HCT116 (cell line): ENCODE measurements at regions not wholly inside any gene's neighbourhood (a gene's known extent, or its start where the extent isn't known, plus 50 kb on each side); places are given as distances from the start of the nearest gene placed in this dataset.

Experiments used
- ATAC-seq: fragments of 200-7000 bp; cut with Tn5 transposase; 2 replicates; pipeline ENCODE4 v1.9.1; 2020; ENCODE audit warnings: mild to moderate bottlenecking, moderate library complexity
- BruUV-seq: library from RNA; stranded (reverse); fragments of 400-500 nt; replicated peaks from 2 replicates; lab custom pipeline; 2021; lab: Mats Ljungman, UMichigan
- CTCF ChIA-PET: fragments of 300-600 bp; sonication (Branson Sonifier 250); formaldehyde crosslinking; loops from one replicate; lab custom pipeline; 2021; ENCODE audit warnings: antibody characterized with exemption; lab: Charles Lee
- POLR2A ChIA-PET: fragments of 300-600, 350-600 bp; sonication (Branson Sonifier 250); formaldehyde crosslinking; loops from one replicate; lab custom pipeline; 2021; ENCODE audit warnings: antibody characterized with exemption; lab: Charles Lee
- RAD21 ChIA-PET, 2 experiments: fragments of 300-600 bp; sonication (Branson Sonifier 250); formaldehyde crosslinking; loops; one replicate each; lab custom pipeline; 2023; ENCODE audit warnings: low total read pairs in 2 of 2; ENCODE audit not compliant: uncharacterized antibody in 2 of 2, unreplicated experiment in 2 of 2, low non-redundant PET in 1 of 2; lab: Charles Lee
- DNase-seq: peaks from one replicate; pipeline ENCODE4 v3.0.0-alpha.2; 2010; ENCODE audit warnings: low read depth, low spot score
- H2AFZ ChIP-seq: fragments of 200-600 bp; shearing (Covaris generic), sonication (generic); 2 replicates; pipeline ENCODE4 v1.6.1; 2017; ENCODE audit warnings: low read depth, mixed run types, mixed read lengths, antibody characterized with exemption, low read length; ENCODE audit not compliant: poor library complexity, severe bottlenecking
- H3K27ac ChIP-seq: 2 replicates; pipeline ENCODE4 v1.5.1; 2012; ENCODE audit warnings: low read depth, low read length
- H3K27me3 ChIP-seq: fragments of 200-600 bp; sonication (generic); 2 replicates; pipeline ENCODE4 v1.6.1; 2016; ENCODE audit warnings: mixed run types, low read length, mixed read lengths; ENCODE audit not compliant: insufficient read depth
- H3K36me3 ChIP-seq, 2 experiments: fragments of 200-500 bp in 1 of 2; fragments of 200-600 bp in 1 of 2; sonication (Bioruptor generic) in 1 of 2; sonication (generic) in 1 of 2; 2 replicates each; pipeline versions ENCODE4 v1.5.1 to v1.6.1; 2014 to 2016; ENCODE audit warnings: low read length in 2 of 2, inconsistent platforms in 1 of 2, mixed read lengths in 1 of 2, mixed run types in 1 of 2; ENCODE audit not compliant: insufficient read depth in 2 of 2, control insufficient read depth in 1 of 2
- H3K4me1 ChIP-seq, 2 experiments: fragments of 200-600 bp in 1 of 2; sonication (generic) in 1 of 2; 2 replicates each; pipeline versions ENCODE4 v1.5.1 to v1.6.1; 2012 to 2017; ENCODE audit warnings: low read length in 2 of 2, inconsistent platforms in 1 of 2, mild to moderate bottlenecking in 1 of 2, mixed read lengths in 1 of 2, mixed run types in 1 of 2, moderate library complexity in 1 of 2; ENCODE audit not compliant: insufficient read depth in 2 of 2, control insufficient read depth in 1 of 2
- H3K4me2 ChIP-seq: fragments of 200-600 bp; sonication (generic); 2 replicates; pipeline ENCODE4 v1.6.1; 2017; ENCODE audit warnings: mixed run types, low read length, mixed read lengths
- H3K4me3 ChIP-seq, 2 experiments: fragments of 200-600 bp in 1 of 2; sonication (generic) in 1 of 2; replicated peaks in 1 of 2; 2 replicates each; pipeline ENCODE4 v1.5.1; 2011 to 2016; ENCODE audit warnings: low read length in 2 of 2, control low read depth in 1 of 2, low read depth in 1 of 2, mild to moderate bottlenecking in 1 of 2, mixed read lengths in 1 of 2, mixed run types in 1 of 2
- H3K79me2 ChIP-seq: fragments of 200-600 bp; sonication (generic); 2 replicates; pipeline ENCODE4 v1.6.1; 2017; ENCODE audit warnings: mild to moderate bottlenecking, mixed run types, low read length, moderate library complexity, mixed read lengths; ENCODE audit not compliant: insufficient read depth
- H3K9ac ChIP-seq: fragments of 200-600 bp; sonication (generic); 2 replicates; pipeline ENCODE4 v1.6.1; 2016; ENCODE audit warnings: low read length, mixed read lengths
- H3K9me2 ChIP-seq: fragments of 200-600 bp; sonication (generic), shearing (Covaris generic); 2 replicates; pipeline ENCODE4 v1.6.1; 2017; ENCODE audit warnings: mixed run types, mild to moderate bottlenecking, moderate library complexity; ENCODE audit not compliant: insufficient read depth
- H3K9me3 ChIP-seq, 2 experiments: fragments of 200-500 bp in 1 of 2; fragments of 200-600 bp in 1 of 2; sonication (Bioruptor generic) in 1 of 2; sonication (generic) in 1 of 2; 2 replicates each; pipeline ENCODE4 v1.6.1; 2014 to 2017; ENCODE audit warnings: low read length in 2 of 2, mixed read lengths in 2 of 2, inconsistent platforms in 1 of 2, low read depth in 1 of 2, mild to moderate bottlenecking in 1 of 2, mixed run types in 1 of 2, moderate library complexity in 1 of 2; ENCODE audit not compliant: control insufficient read depth in 1 of 2, insufficient read depth in 1 of 2
- H4K20me1 ChIP-seq: fragments of 200-600 bp; sonication (generic), shearing (Covaris generic); 2 replicates; pipeline ENCODE4 v1.6.1; 2017; ENCODE audit warnings: mixed run types, mild to moderate bottlenecking, moderate library complexity; ENCODE audit not compliant: insufficient read depth
- JUND ChIP-seq: IDR thresholded peaks from 2 replicates; pipeline ENCODE4 v1.6.1; 2012
- MAX ChIP-seq: IDR thresholded peaks from 2 replicates; pipeline ENCODE4 v1.6.1; 2012
- SIN3A ChIP-seq: IDR thresholded peaks from 2 replicates; pipeline ENCODE4 v1.6.1; 2012; ENCODE audit warnings: low read depth
- ZBTB33 ChIP-seq: IDR thresholded peaks from 2 replicates; pipeline ENCODE4 v1.6.1; 2011; ENCODE audit warnings: mild to moderate bottlenecking, low read length, moderate library complexity; ENCODE audit not compliant: insufficient replicate concordance; ENCODE audit errors: extremely low read depth
- intact Hi-C: fragments of 100-400 bp; cut with micrococcal nuclease; formaldehyde crosslinking; loops from 2 replicates; pipeline ENCODE4 v1.10.0; 2022
- TF ChIP-seq, protein P1 (sequence below): IDR thresholded peaks from 2 replicates; pipeline ENCODE4 v1.6.1; 2012

GRCh38 chr13:44163108-44163507 is 210.5 kb upstream of the SERP2 start:
- no TSS peak for BruUV-seq

More at GRCh38 chr13:44163108-44163507, 210.5 kb upstream of the SERP2 start:
- Histone ChIP-seq H2AFZ (no peak overlapping the region), H3K36me3 (no peaks in the 10 kb centered on the region), H3K9me2 (no peaks in the 10 kb centered on the region), H3K4me1 (no peaks in the 10 kb centered on the region), H3K9ac (no peak overlapping the region), H3K4me3 (no peak overlapping the region), H3K27ac (no peak overlapping the region), H3K4me2 (no peak overlapping the region), H4K20me1 (no peaks in the 10 kb centered on the region), H3K27me3 (no peaks in the 10 kb centered on the region), H3K9me3 (no peaks in the 10 kb centered on the region), H3K79me2 (no peaks in the 10 kb centered on the region)
- ChIA-PET POLR2A (no interaction called here), CTCF (no interaction called here), RAD21 (no interaction called here)
- DNase-seq (no peak), ATAC-seq (no peak)
- intact Hi-C loops: no loop called here
- TF ChIP-seq ZBTB33 (no peak), SIN3A (no peak), MAX (no peak), JUND (no peak)
- TF ChIP-seq, protein P1, sequence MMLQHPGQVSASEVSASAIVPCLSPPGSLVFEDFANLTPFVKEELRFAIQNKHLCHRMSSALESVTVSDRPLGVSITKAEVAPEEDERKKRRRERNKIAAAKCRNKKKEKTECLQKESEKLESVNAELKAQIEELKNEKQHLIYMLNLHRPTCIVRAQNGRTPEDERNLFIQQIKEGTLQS: no peak
